Right atrium auricular region (tissue), 2 donors: ENCODE measurements at regions not wholly inside any gene's neighbourhood (a gene's known extent, or its start where the extent isn't known, plus 50 kb on each side); places are given as distances from the start of the nearest gene placed in this dataset.
"Not testable (repeated sequence)": the region's sequence is repeated elsewhere in the genome, so short reads cannot be mapped to it uniquely, and the experiment has no call there.

Source experiments
- DNase-seq: peaks from one replicate; pipeline ENCODE4 v3.0.0-alpha.2; 2019; ENCODE audit warnings: low spot score
- H3K27ac ChIP-seq, 2 donors: fragments of 200-600 bp; sonication (generic); 1 replicate in 1 of 2; 2 replicates in 1 of 2; pipeline ENCODE4 v1.5.1; 2016 to 2019
- H3K27me3 ChIP-seq, 2 donors: fragments of 200-600 bp; sonication (generic); one replicate each; pipeline versions ENCODE4 v1.5.1 to v1.6.0; 2017 to 2019
- H3K36me3 ChIP-seq: fragments of 200-600 bp; sonication (generic); one replicate; pipeline ENCODE4 v1.5.1; 2016
- H3K4me1 ChIP-seq, 2 donors: fragments of 200-600 bp; sonication (generic); one replicate each; pipeline versions ENCODE4 v1.5.1 to v1.6.0; 2017 to 2019
- H3K4me3 ChIP-seq, 2 donors: fragments of 200-600 bp; sonication (generic); 1 replicate in 1 of 2; 2 replicates in 1 of 2; pipeline ENCODE4 v1.5.1; 2017 to 2019; ENCODE audit warnings: mild to moderate bottlenecking in 1 of 2, moderate library complexity in 1 of 2
- H3K9me3 ChIP-seq, 2 donors: fragments of 200-600 bp; sonication (generic); one replicate each; pipeline ENCODE4 v1.5.1; 2019
- CTCF ChIP-seq, 2 donors: fragments of 200-600 bp; sonication (generic); IDR thresholded peaks; one replicate each; pipeline ENCODE4 v1.5.1; 2019; ENCODE audit warnings: antibody characterized with exemption in 2 of 2

DNA sequence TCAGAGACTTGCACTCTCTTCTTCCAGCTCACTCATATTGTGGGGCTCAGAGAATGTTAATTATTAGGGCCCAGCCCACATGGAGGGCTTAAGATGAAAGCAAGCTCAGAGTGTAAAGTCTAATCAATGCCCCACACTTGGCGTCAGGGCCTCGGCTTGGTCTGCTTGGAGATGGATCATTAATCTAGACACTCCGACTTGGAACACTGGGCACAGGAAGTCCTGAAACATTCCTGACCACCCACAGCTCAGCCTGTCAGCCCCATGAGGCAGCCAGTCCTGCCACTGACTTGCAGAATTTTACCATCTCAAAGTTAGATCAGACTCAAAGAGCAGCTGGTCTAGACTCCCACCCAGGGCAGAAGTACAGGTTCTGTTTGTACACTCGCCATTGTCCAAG is 69.8 kb upstream of the TRABD2B start:
- H3K9me3 ChIP-seq, result no peaks in the 10 kb centered on the region
- no peak for TF ChIP-seq CTCF (IDR thresholded peaks at IDR 0.05)
- H3K4me1 ChIP-seq, result no peaks in the 10 kb centered on the region
- H3K27me3 ChIP-seq, result no peaks in the 10 kb centered on the region
- H3K36me3 ChIP-seq, result no peaks in the 10 kb centered on the region
- H3K27ac ChIP-seq, result no peak overlapping the region
- no peak overlapping the region for H3K4me3 ChIP-seq
- no peak for DNase-seq

DNA sequence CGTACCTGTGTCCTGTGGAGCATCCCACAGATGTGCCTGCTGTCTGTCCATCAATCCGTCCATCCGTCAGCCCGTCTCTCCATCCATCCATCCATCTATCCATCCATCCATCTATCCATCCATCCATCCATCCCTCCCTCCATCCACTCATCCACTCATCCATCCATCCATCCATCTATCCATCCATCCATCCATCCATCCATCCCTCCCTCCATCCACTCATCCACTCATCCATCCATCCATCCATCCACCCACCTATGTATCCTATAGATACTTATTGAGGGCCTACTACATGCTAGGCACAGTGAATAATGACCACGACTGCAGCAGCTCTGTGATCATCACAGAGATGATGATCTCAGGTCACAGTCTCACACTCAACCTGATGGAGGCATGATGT is 67.5 kb upstream of the TRABD2B start:
- H3K9me3 ChIP-seq, H3K4me1 ChIP-seq, H3K4me3 ChIP-seq, H3K27ac ChIP-seq, H3K36me3 ChIP-seq, DNase-seq, H3K27me3 ChIP-seq: not testable (repeated sequence)

- no peak for DNase-seq
- Histone ChIP-seq H3K36me3 (no peaks in the 10 kb centered on the region), H3K9me3 (no peaks in the 10 kb centered on the region), H3K4me1 (no peaks in the 10 kb centered on the region), H3K27me3 (no peaks in the 10 kb centered on the region), H3K27ac (no peak overlapping the region), H3K4me3 (no peak overlapping the region)
- TF ChIP-seq CTCF (IDR thresholded peaks at IDR 0.05), result no peak
Measured at GRCh38 chr1:48062353-48062752, 65.2 kb upstream of the TRABD2B start.

DNA sequence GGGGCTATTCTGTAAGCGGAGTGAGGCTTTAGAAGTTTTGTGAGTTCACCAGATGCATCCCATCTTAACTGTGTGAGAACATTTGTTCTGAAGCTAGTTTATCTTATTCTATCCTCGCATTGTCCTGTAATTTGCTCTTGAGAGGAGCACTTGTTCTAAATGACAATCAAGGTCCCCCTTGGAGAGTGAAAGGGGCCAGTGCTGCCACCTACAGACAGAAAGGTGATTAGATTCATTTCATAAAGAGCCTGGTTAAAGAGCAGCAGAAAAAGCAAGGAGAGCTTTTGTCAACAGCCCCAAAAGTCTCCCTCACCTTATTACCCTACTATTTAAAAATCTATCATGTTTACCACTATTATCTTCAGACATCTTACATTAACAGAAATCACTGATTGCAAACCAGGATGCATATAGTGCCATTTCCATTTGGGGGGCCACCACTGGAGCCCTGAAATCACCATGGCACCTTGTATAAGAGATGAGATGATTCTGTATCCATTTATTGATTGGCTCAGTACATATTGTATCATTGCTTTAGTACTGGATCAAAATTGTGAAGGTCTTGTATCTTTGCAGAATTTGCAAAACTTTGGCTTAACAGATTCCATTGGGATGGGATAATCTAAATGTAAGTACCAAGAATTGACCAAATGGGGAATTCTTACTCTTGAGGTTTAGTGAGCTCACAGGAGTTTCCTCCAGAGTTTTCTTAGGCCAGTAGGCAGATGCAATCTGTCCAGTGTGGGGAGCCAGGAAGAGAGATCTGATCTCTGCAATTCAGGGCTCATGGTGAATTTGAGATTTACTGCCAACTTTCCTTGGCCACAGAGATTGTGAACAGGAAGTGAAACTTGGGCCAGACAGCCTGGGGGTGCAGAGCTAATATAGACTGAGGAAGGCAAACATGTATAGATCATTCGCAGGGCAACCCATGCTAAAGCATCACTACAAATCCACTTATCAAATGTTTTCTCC is 64.3 kb upstream of the TRABD2B start:
- DNase-seq, result peak; percentile 80
- Histone ChIP-seq H3K36me3 (no peaks in the 10 kb centered on the region), H3K27me3 (no peaks in the 10 kb centered on the region), H3K9me3 (no peaks in the 10 kb centered on the region), H3K27ac (no peak overlapping the region), H3K4me1 (no peaks in the 10 kb centered on the region), H3K4me3 (no peak overlapping the region)
- TF ChIP-seq CTCF (IDR thresholded peaks at IDR 0.05), result peak; percentile 48 to 77

DNA sequence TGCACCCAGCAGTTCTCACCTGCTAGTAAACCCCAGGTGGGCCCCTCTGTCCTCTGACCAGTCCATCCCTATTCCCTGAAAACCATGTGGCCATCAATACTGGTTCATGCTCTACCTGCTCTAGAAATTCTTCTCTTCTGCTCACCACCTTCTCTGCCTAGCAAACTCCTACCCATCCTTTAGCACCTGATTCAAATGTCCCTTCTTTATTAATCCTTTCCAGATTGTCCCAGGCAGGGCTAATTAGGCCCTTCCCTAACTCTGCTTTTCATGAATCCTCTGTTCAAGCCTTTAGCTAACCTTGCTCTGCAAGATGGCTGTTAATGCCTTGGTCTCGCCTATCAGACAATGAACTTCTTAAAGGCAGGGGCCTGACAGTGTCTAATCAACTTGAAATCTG is 62.1 kb upstream of the TRABD2B start:
- no peak for TF ChIP-seq CTCF (IDR thresholded peaks at IDR 0.05)
- Histone ChIP-seq H3K4me3 (no peak overlapping the region), H3K36me3 (no peaks in the 10 kb centered on the region), H3K4me1 (no peaks in the 10 kb centered on the region), H3K27ac (no peak overlapping the region), H3K9me3 (no peaks in the 10 kb centered on the region), H3K27me3 (no peaks in the 10 kb centered on the region)
- DNase-seq, result no peak

GRCh38 chr1:48058135-48059025 is 61.2 kb upstream of the TRABD2B start:
- Histone ChIP-seq H3K27me3 (no peaks in the 10 kb centered on the region), H3K4me3 (no peak overlapping the region), H3K4me1 (peaks cover 0 to 4% of the 10 kb centered on the region in 2 donors), H3K36me3 (no peaks in the 10 kb centered on the region), H3K9me3 (no peaks in the 10 kb centered on the region), H3K27ac (no peak overlapping the region)
- DNase-seq, result no peak
- no peak for TF ChIP-seq CTCF (IDR thresholded peaks at IDR 0.05)
